Dendritic cell treated with granulocyte-macrophage colony-stimulating factor and Interleukin-4, amounts not matched to agents 40 ng/mL and 50 ng/mL, for 4 days (primary cell): ENCODE measurements at regions not wholly inside any gene's neighbourhood (a gene's known extent, or its start where the extent isn't known, plus 50 kb on each side); places are given as distances from the start of the nearest gene placed in this dataset.
"Not testable (repeated sequence)": the region's sequence is repeated elsewhere in the genome, so short reads cannot be mapped to it uniquely, and the experiment has no call there.

Source experiments
- H3K27ac Mint-ChIP-seq: one replicate; pipeline ENCODE4 v1.8.0; 2022; ENCODE audit warnings: mild to moderate bottlenecking, mixed read lengths
- H3K27me3 Mint-ChIP-seq: one replicate; pipeline ENCODE4 v1.8.0; 2022; ENCODE audit warnings: mild to moderate bottlenecking, mixed read lengths
- H3K36me3 Mint-ChIP-seq: one replicate; pipeline ENCODE4 v1.8.0; 2022; ENCODE audit warnings: low read depth, mixed read lengths
- H3K4me1 Mint-ChIP-seq: one replicate; pipeline ENCODE4 v1.8.0; 2022; ENCODE audit warnings: low read depth, mixed read lengths
- H3K4me3 Mint-ChIP-seq: one replicate; pipeline ENCODE4 v1.8.0; 2022; ENCODE audit warnings: mild to moderate bottlenecking, moderate library complexity, mixed read lengths
- H3K9me3 Mint-ChIP-seq: one replicate; pipeline ENCODE4 v1.8.0; 2022; ENCODE audit warnings: mixed read lengths
- intact Hi-C: fragments of 100-400 bp; cut with micrococcal nuclease; formaldehyde crosslinking; loops from one replicate; pipeline ENCODE4 v1.15.0; 2022

DNA sequence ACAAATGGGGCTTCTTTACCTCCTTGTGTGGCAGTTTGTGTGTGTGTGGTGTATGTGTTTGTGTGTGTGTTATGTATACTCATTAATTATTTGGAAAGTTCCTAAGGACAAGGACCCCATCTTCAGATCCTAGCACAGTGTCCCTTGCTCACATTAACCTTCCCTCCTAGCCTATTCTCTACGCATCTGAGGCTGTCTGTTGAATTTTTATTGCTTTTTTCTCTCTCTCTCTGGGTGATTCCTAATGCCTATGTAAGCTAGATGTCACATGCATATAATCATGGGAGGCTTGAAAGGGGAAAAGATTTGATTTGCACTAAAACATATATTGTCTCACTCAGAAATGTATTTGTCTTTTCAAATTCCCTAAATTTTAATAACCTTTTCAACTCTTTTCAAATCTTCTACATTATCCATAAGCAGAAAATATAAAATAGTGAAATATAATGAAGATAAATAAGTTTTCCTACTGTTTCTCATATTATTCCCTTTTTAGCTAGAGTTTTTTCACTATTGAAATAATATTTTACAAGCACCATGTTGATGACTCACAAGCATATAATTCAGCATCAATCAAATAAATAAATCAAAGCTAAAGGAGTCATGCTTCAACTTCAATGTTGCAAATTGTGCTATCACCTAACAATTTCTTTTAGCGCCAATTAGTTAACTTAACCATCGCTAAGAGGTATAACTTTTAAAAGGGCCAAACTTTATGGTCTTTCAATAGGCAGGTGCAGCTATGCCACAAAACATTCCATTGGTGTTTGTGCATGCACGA, 199.0 kb upstream of the ERBB4 start:
- intact Hi-C loops, result no loop called here
- no peaks in the 10 kb centered on the region for H3K27me3 Mint-ChIP-seq
- no peaks in the 10 kb centered on the region for H3K36me3 Mint-ChIP-seq
- H3K27ac Mint-ChIP-seq, result no peak overlapping the region
- H3K9me3 Mint-ChIP-seq, result no peaks in the 10 kb centered on the region
- H3K4me1 Mint-ChIP-seq, result no peaks in the 10 kb centered on the region
- no peak overlapping the region for H3K4me3 Mint-ChIP-seq

DNA sequence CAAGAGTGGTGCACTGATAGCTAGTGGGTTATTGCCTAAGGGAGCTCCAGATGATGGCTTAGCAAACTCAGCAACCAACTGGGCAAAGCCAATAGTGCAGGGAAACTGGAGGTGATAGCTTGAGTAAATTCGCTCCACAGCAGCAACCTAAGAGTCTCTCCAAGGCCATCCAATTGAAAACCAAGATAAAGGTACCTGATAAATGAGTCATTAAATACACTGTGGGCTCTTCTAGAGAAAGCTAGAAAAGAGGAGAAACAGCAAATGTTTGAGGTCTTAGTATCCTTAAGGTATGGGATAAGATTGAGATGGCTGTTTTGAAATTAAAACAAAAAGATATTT, 197.8 kb upstream of the ERBB4 start:
- Mint-ChIP-seq H3K9me3 (no peaks in the 10 kb centered on the region), H3K27me3 (no peaks in the 10 kb centered on the region), H3K36me3 (no peaks in the 10 kb centered on the region), H3K4me3 (no peak overlapping the region), H3K4me1 (no peaks in the 10 kb centered on the region), H3K27ac (no peak overlapping the region)
- intact Hi-C loops, result no loop called here

DNA sequence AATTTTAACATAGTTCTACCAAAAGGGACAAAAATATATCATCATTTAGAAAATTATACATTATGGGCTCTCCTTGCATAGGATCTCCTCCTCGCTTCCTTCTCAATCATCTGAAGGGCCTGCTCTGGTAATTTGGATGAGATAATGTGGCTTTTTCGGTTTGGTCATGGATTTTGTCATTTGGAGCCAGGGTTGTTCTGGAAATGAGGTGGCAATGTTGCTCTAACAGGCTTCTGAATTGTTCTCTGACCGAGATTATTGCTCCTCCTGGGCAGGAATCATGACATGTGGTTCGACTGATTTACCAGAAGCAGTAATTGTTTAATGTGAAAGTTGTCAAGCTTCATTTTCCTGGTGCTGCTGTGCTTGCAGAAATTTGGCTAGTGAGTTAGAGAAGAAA, 194.7 kb upstream of the ERBB4 start:
- intact Hi-C loops, result no loop called here
- Mint-ChIP-seq H3K4me1 (no peaks in the 10 kb centered on the region), H3K9me3 (no peaks in the 10 kb centered on the region), H3K4me3 (no peak overlapping the region), H3K27ac (no peak overlapping the region), H3K27me3 (no peaks in the 10 kb centered on the region), H3K36me3 (no peaks in the 10 kb centered on the region)

DNA sequence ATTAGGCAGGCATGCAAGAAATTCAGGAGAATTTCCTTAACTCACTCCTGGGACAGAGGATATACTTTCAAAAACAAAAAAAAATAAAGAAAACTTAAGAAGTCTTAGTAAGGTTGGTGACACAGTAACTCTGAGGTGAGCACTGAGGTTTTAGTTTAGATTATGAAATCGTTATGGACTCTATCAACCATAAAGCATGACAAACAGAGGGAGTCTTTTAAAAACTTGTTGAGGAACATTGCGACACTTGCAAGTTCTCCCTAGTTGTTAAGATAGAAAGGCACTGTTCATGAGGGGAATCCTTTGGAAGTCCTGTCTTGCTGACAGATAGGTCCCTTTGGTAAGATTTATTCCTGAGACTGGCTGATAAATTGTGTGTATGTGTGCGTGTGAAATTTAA, 194.3 kb upstream of the ERBB4 start:
- Mint-ChIP-seq H3K27ac (no peak overlapping the region), H3K27me3 (no peaks in the 10 kb centered on the region), H3K36me3 (no peaks in the 10 kb centered on the region), H3K4me3 (no peak overlapping the region), H3K4me1 (no peaks in the 10 kb centered on the region), H3K9me3 (no peaks in the 10 kb centered on the region)
- intact Hi-C loops, result no loop called here

DNA sequence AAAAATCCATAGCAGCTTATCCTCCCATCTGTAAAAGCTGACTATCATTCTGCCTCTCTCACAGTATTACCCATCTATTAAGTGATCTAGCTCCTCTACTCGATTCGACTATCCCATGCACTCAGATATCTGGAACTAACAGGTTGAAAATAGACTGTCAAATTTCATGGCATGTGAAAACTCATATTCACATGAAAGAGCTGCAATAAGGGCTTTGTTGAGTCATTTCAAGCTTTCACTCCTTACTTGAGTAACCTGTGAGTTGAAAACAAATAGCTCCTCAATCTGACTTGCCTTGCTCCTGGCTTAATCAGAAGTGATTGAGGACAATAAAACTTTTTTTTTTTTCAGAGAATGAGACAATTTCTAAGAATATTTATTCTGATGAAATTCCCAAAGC, 192.4 kb upstream of the ERBB4 start:
- H3K4me1 Mint-ChIP-seq, result no peaks in the 10 kb centered on the region
- no peak overlapping the region for H3K27ac Mint-ChIP-seq
- no peaks in the 10 kb centered on the region for H3K27me3 Mint-ChIP-seq
- intact Hi-C loops, result no loop called here
- no peaks in the 10 kb centered on the region for H3K9me3 Mint-ChIP-seq
- H3K36me3 Mint-ChIP-seq, result no peaks in the 10 kb centered on the region
- H3K4me3 Mint-ChIP-seq, result no peak overlapping the region

DNA sequence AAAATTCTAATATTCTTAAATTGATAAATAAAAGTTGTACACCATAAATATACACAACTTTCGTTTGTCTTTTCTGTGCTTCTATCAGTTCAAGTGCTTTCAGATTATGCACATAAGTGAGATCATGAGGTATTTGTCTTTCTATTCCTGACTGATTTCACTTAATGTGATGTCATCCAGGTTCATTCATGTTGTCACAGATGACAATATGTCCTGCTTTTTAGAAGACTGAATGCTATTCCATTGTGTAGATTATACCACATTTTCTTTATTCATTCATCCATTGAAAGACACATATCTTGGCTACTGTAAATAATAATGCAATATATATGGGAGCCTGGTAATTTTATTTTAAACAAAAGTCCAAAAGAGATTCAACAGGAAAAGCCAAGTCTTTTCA, 190.1 kb upstream of the ERBB4 start:
- Mint-ChIP-seq H3K27me3 (no peaks in the 10 kb centered on the region), H3K4me1 (no peaks in the 10 kb centered on the region), H3K9me3 (no peaks in the 10 kb centered on the region), H3K27ac (no peak overlapping the region), H3K4me3 (no peak overlapping the region), H3K36me3 (no peaks in the 10 kb centered on the region)
- intact Hi-C loops, result no loop called here

DNA sequence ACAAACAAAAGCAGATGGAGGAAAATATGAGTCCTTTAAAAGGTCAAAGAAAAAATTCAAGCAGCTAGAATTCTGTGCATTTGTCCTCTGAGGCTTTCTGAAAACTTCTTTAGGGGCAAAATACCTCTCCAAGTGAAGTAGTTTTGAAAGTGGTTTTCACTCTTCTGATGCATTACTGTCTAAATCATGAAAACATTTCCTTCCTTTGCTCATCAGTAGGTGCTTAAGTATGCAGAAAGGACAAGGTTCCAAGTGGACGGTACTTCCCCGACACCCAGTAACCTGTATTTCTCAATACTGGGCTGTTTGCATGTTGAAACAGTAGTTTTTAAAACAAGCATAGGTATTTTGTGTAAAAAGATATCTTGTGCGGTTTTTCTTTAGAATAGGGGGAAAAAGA, 189.1 kb upstream of the ERBB4 start:
- intact Hi-C loops, result no loop called here
- H3K4me3 Mint-ChIP-seq, result no peak overlapping the region
- H3K27me3 Mint-ChIP-seq, result no peaks in the 10 kb centered on the region
- H3K4me1 Mint-ChIP-seq, result no peaks in the 10 kb centered on the region
- no peaks in the 10 kb centered on the region for H3K9me3 Mint-ChIP-seq
- no peaks in the 10 kb centered on the region for H3K36me3 Mint-ChIP-seq
- no peak overlapping the region for H3K27ac Mint-ChIP-seq

DNA sequence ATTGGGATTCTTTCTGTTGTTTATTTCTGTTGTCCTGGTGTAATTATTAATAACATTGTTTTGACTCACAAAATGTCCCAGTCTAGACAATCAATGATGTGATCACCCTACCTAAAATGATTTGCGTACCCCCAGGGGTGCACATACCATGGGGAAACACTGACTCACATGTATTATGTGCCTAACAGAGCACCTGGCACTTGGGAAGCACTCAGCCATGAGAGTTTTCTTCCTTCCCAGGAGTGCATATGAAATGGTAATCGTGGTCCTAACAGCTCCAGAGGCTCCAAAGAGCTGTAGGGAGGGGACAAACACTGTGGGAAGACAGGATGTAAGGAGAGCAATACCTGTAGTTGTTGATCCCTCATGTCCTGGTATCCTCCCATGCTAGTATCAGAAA, 187.8 kb upstream of the ERBB4 start:
- Mint-ChIP-seq H3K4me3 (no peak overlapping the region), H3K9me3 (peaks cover 6% of the 10 kb centered on the region), H3K4me1 (no peaks in the 10 kb centered on the region), H3K27me3 (no peaks in the 10 kb centered on the region), H3K36me3 (no peaks in the 10 kb centered on the region), H3K27ac (no peak overlapping the region)
- intact Hi-C loops, result no loop called here

DNA sequence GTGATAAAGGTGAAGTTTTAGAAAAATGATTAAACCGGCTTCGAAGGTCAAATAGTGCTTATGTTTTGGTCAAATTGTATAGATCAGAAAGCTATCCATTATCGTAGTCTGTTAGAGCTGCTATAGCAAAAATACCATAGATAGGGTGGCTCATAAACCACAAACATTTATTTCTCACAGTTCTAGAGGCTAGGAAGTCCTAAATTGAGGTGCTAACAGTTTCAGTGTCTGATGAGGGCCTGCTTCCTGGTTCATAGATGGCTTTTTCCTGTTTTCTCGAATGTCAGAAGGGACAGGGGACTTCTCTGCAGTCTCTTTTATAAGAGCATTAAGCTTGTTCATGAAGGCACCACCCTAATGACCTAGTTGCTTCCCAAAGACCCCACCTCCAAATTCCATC, 186.6 kb upstream of the ERBB4 start:
- H3K36me3 Mint-ChIP-seq, result no peaks in the 10 kb centered on the region
- intact Hi-C loops, result no loop called here
- H3K4me3 Mint-ChIP-seq, result no peak overlapping the region
- H3K4me1 Mint-ChIP-seq, result no peaks in the 10 kb centered on the region
- no peaks in the 10 kb centered on the region for H3K27me3 Mint-ChIP-seq
- H3K27ac Mint-ChIP-seq, result no peak overlapping the region
- peaks cover 13% of the 10 kb centered on the region for H3K9me3 Mint-ChIP-seq

DNA sequence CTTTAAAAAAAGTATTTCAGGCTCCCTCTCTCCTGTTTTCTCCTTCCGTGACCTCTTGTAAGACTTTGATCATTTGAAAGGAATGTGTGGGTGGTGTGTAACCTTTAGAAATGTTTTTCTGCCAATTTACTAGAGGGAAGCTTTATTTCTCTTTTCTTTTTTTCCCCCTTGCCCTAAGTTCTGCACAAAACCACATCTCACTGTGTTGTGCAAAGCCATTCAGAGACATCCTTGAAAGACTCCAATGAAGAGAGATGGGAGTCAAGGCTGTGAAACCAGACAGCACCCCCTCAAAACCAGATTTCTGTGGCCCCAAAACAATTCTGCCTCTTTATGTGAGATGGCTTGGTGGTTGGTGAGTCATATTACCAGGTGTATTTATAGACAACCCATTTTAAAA, 184.6 kb upstream of the ERBB4 start:
- Mint-ChIP-seq H3K27me3 (no peaks in the 10 kb centered on the region), H3K4me1 (no peaks in the 10 kb centered on the region), H3K9me3 (peaks cover 17% of the 10 kb centered on the region), H3K4me3 (no peak overlapping the region), H3K27ac (no peak overlapping the region), H3K36me3 (no peaks in the 10 kb centered on the region)
- intact Hi-C loops, result no loop called here

DNA sequence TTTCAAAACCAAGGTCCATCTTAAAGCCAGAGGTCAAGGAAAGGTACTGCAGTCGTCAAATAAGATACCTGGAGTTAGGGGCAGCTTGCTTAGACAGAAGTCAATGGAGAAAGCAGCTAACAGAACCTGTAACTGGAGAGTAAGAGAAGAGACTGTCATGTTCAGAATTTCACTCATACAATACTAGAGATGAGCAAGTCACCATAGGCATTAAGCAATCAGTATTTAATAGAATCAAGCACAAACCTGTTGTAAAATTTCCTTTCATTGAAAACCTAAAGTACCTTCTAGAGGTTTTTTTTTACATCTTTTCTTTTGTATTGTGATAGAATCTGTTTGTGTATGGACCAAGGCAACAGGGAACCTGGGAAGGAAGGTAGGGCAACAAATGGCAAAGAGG, 183.4 kb upstream of the ERBB4 start:
- Mint-ChIP-seq H3K36me3 (no peaks in the 10 kb centered on the region), H3K4me1 (no peaks in the 10 kb centered on the region), H3K4me3 (no peak overlapping the region), H3K9me3 (peaks cover 17% of the 10 kb centered on the region), H3K27ac (no peak overlapping the region), H3K27me3 (no peaks in the 10 kb centered on the region)
- intact Hi-C loops, result no loop called here

DNA sequence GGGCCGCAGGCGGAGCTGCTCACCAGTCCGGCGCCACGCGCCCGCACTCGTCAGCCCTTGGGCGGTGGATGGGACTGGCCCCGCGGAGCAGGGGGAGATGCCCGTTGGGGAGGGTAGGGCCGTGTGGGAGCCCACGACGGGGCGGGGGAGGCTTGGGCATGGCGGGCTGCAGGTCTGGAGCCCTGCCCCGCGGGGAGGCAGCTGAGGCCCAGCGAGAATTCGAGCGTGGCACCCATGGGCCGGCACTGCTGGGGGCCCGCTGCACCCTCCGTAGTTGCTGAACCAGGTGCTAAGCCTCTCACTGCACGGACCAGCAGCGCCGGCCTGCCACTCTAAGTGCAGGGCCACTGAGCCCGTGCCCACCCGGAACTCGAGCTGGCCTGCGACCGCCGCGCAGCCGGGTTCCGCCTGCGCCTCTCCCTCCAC, 182.4 kb upstream of the ERBB4 start:
- Mint-ChIP-seq H3K36me3 (no peaks in the 10 kb centered on the region), H3K27me3 (no peaks in the 10 kb centered on the region), H3K4me1 (no peaks in the 10 kb centered on the region), H3K4me3 (no peak overlapping the region), H3K9me3 (peaks cover 17% of the 10 kb centered on the region), H3K27ac (no peak overlapping the region)
- intact Hi-C loops, result no loop called here

DNA sequence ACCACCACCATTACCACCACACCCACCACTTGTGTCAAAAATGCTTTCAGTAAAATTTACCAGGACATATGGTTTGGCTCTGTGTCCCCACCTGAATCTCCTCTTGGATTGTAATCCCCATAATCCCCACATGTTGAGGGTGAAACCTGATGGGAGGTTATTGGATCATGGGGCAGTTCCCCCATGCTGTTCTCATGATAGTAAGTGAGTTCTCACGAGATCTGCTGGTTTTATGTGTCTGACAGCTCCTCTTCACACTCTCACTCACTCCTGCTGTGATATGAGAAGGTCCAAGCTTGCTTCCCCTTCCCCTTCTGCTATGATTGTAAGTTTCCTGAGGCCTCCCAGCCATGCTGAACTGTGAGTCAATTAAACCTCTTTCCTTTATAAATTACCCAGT, 176.8 kb upstream of the ERBB4 start:
- H3K9me3 Mint-ChIP-seq, H3K4me3 Mint-ChIP-seq, H3K27me3 Mint-ChIP-seq, intact Hi-C loops, H3K36me3 Mint-ChIP-seq, H3K4me1 Mint-ChIP-seq, H3K27ac Mint-ChIP-seq: not testable (repeated sequence)

DNA sequence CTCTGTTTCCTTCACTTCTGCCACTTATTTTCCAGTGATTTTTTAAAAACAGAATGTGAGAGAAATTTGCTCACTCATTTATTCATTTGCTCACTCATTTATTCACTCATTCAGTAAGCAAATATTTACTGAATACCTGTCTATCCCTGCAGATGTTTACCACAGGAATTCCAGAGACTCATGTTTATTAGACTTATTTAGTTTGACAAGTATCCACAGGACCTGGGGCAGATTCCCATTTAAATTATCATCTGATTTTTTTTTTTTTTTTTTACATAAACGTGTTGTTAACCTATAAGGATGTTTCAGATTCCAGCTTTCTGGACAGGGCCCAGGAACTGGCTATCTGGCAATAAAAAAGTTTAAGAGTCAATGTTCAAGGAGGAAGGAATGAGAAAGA, 175.1 kb upstream of the ERBB4 start:
- H3K4me1 Mint-ChIP-seq, result no peaks in the 10 kb centered on the region
- no peak overlapping the region for H3K27ac Mint-ChIP-seq
- no peaks in the 10 kb centered on the region for H3K27me3 Mint-ChIP-seq
- intact Hi-C loops, result no loop called here
- H3K4me3 Mint-ChIP-seq, result no peak overlapping the region
- H3K36me3 Mint-ChIP-seq, result no peaks in the 10 kb centered on the region
- H3K9me3 Mint-ChIP-seq, result no peaks in the 10 kb centered on the region

DNA sequence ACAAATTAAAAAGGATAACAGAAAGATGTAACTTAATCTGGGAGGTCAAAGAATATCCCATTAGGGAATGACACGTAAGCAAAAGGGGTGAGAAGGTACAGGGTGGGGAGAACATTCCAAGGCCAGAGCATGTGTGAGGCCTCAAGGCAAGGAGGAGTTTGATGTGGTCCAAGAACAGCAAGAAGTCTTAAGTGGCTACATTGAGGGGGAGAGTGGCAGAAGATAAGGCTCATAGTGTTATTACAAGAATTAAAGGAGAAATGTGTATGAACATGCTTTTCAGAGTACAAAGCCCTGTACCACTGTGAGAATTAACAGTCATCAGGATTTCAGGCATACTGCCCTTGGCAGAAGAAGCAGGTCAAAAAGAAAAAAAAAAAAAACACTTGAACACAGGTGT, 174.4 kb upstream of the ERBB4 start:
- Mint-ChIP-seq H3K36me3 (no peaks in the 10 kb centered on the region), H3K27ac (no peak overlapping the region), H3K4me3 (no peak overlapping the region), H3K9me3 (no peaks in the 10 kb centered on the region), H3K27me3 (no peaks in the 10 kb centered on the region), H3K4me1 (no peaks in the 10 kb centered on the region)
- intact Hi-C loops, result no loop called here
